OCI-LY7 (cell line): ENCODE measurements at regions not wholly inside any gene's neighbourhood (a gene's known extent, or its start where the extent isn't known, plus 50 kb on each side); places are given as distances from the start of the nearest gene placed in this dataset.

Experiments
- BruUV-seq: library from RNA; stranded (reverse); fragments of 400-500 nt; replicated peaks from 2 replicates; lab custom pipeline; 2021; lab: Mats Ljungman, UMichigan
- CTCF ChIA-PET: fragments of 300-600 bp; sonication (Branson Sonifier 250); formaldehyde crosslinking; loops from one replicate; lab custom pipeline; 2022; ENCODE audit warnings: antibody characterized with exemption; ENCODE audit not compliant: unreplicated experiment; lab: Charles Lee
- POLR2A ChIA-PET: fragments of 300-600 bp; sonication (Branson Sonifier 250); formaldehyde crosslinking; loops from one replicate; lab custom pipeline; 2022; ENCODE audit warnings: antibody characterized with exemption; lab: Charles Lee
- DNase-seq: peaks from one replicate; pipeline ENCODE4 v3.0.0-alpha.2; 2015; ENCODE audit warnings: low spot score
- H2AFZ ChIP-seq: fragments of 200-600 bp; sonication (generic), shearing (Covaris generic); 2 replicates; pipeline ENCODE4 v1.6.1; 2014; ENCODE audit warnings: mild to moderate bottlenecking, antibody characterized with exemption, low read length, moderate library complexity
- H3K27ac ChIP-seq: fragments of 200-600 bp; sonication (generic); 2 replicates; pipeline ENCODE4 v1.5.1; 2014; ENCODE audit warnings: mixed run types, low read depth, mild to moderate bottlenecking, moderate library complexity, low read length, inconsistent platforms; ENCODE audit not compliant: poor library complexity, severe bottlenecking
- H3K36me3 ChIP-seq: fragments of 200-600 bp; sonication (generic); 2 replicates; pipeline ENCODE4 v1.6.1; 2014; ENCODE audit warnings: mild to moderate bottlenecking, antibody characterized with exemption, low read length, moderate library complexity, mixed read lengths; ENCODE audit not compliant: insufficient read depth
- H3K4me1 ChIP-seq: fragments of 200-600 bp; sonication (generic); 2 replicates; pipeline ENCODE4 v1.5.1; 2014; ENCODE audit warnings: mild to moderate bottlenecking, low read length; ENCODE audit not compliant: insufficient read depth, poor library complexity, severe bottlenecking
- H3K4me2 ChIP-seq: fragments of 200-600 bp; sonication (generic); 2 replicates; pipeline ENCODE4 v1.6.1; 2014; ENCODE audit warnings: mild to moderate bottlenecking, low read length
- H3K4me3 ChIP-seq: fragments of 200-600 bp; sonication (generic); 2 replicates; pipeline ENCODE4 v1.5.1; 2014; ENCODE audit warnings: mild to moderate bottlenecking, low read depth, low read length; ENCODE audit not compliant: poor library complexity, severe bottlenecking
- H3K79me2 ChIP-seq: fragments of 200-600 bp; sonication (generic); 2 replicates; pipeline ENCODE4 v1.6.1; 2016; ENCODE audit warnings: low read depth, mild to moderate bottlenecking, low read length, moderate library complexity, mixed read lengths; ENCODE audit not compliant: insufficient read depth
- H3K9me2 ChIP-seq: fragments of 200-600 bp; sonication (generic); 2 replicates; pipeline ENCODE4 v1.6.1; 2016; ENCODE audit warnings: mild to moderate bottlenecking, low read length, mixed read lengths; ENCODE audit not compliant: insufficient read depth
- H3K9me3 ChIP-seq: fragments of 200-600 bp; sonication (generic); 2 replicates; pipeline ENCODE4 v1.6.1; 2014; ENCODE audit warnings: mild to moderate bottlenecking, mixed run types, low read length, mixed read lengths
- H4K20me1 ChIP-seq: fragments of 200-600 bp; sonication (generic); 2 replicates; pipeline ENCODE4 v1.6.1; 2014; ENCODE audit warnings: mild to moderate bottlenecking, antibody characterized with exemption, low read length, moderate library complexity, mixed read lengths; ENCODE audit not compliant: insufficient read depth
- CTCF ChIP-seq: fragments of 200-600 bp; sonication (generic); conservative IDR thresholded peaks from 2 replicates; pipeline ENCODE4 v1.5.1; 2014; ENCODE audit warnings: mild to moderate bottlenecking, antibody characterized with exemption, low read length, moderate library complexity, mixed read lengths
- EZH2phosphoT487 ChIP-seq: fragments of 200-600 bp; sonication (generic); IDR thresholded peaks from 2 replicates; pipeline ENCODE4 v1.6.1; 2018; ENCODE audit warnings: low read depth, borderline replicate concordance, mild to moderate bottlenecking, mixed run types, antibody characterized with exemption, low read length, moderate library complexity, mixed read lengths
- intact Hi-C: fragments of 100-400 bp; cut with micrococcal nuclease; formaldehyde crosslinking; loops from one replicate; pipeline ENCODE4 v1.10.0; 2022; ENCODE audit not compliant: unreplicated experiment

GRCh38 chr11:95359756-95360155 lies 128.8 kb upstream of the SESN3 start:
- Histone ChIP-seq H3K79me2 (no peaks in the 10 kb centered on the region), H3K27ac (no peak overlapping the region), H2AFZ (no peak overlapping the region), H3K9me2 (no peaks in the 10 kb centered on the region), H3K4me2 (no peak overlapping the region), H4K20me1 (no peaks in the 10 kb centered on the region), H3K36me3 (no peaks in the 10 kb centered on the region), H3K4me1 (no peaks in the 10 kb centered on the region), H3K4me3 (no peak overlapping the region), H3K9me3 (no peaks in the 10 kb centered on the region)
- TF ChIP-seq EZH2phosphoT487, result no peak
- intact Hi-C loops, result no loop called here
- DNase-seq, result no peak
- BruUV-seq, result no TSS peak
- ChIA-PET POLR2A (interaction anchor here (0.5 kb wide), 1 partner anchor 109 kb away, joined by 3 read pairs; no protein-coding TSS in a partner anchor), CTCF (no interaction called here)

- Histone ChIP-seq H2AFZ (no peak overlapping the region), H3K4me3 (no peak overlapping the region), H3K9me3 (no peaks in the 10 kb centered on the region), H3K36me3 (no peaks in the 10 kb centered on the region), H3K27ac (no peak overlapping the region), H3K4me1 (no peaks in the 10 kb centered on the region), H3K79me2 (no peaks in the 10 kb centered on the region), H3K9me2 (no peaks in the 10 kb centered on the region), H4K20me1 (no peaks in the 10 kb centered on the region), H3K4me2 (no peak overlapping the region)
- no TSS peak for BruUV-seq
- TF ChIP-seq EZH2phosphoT487 (no peak), CTCF (no peak)
- CTCF ChIA-PET, result no interaction called here
- DNase-seq, result no peak
- POLR2A ChIA-PET, result interaction anchor here (0.5 kb wide), 1 partner anchor 108 kb away, joined by 3 read pairs; no protein-coding TSS in a partner anchor
- intact Hi-C loops, result no loop called here
These were observed 128.3 kb upstream of the SESN3 start for GRCh38 chr11:95359341-95359663.

- no peaks in the 10 kb centered on the region for H3K9me3 ChIP-seq
- no peaks in the 10 kb centered on the region for H4K20me1 ChIP-seq
- CTCF ChIA-PET, result no interaction called here
- H3K79me2 ChIP-seq, result no peaks in the 10 kb centered on the region
- H3K27ac ChIP-seq, result no peak overlapping the region
- no peak overlapping the region for H3K4me3 ChIP-seq
- no peaks in the 10 kb centered on the region for H3K4me1 ChIP-seq
- POLR2A ChIA-PET, result interaction anchor here (0.5 to 1.1 kb wide), 3 partner anchors 12 to 1616 kb away, joined by 3 read pairs; no protein-coding TSS in a partner anchor
- H3K9me2 ChIP-seq, result no peaks in the 10 kb centered on the region
- no TSS peak for BruUV-seq
- H3K36me3 ChIP-seq, result no peaks in the 10 kb centered on the region
- TF ChIP-seq EZH2phosphoT487 (no peak), CTCF (no peak)
- H2AFZ ChIP-seq, result no peak overlapping the region
- H3K4me2 ChIP-seq, result no peak overlapping the region
- no peak for DNase-seq
- intact Hi-C loops, result no loop called here
These were observed 127.7 kb upstream of the SESN3 start for GRCh38 chr11:95358511-95359340.
